ENCODE measurements at regions not wholly inside any gene's neighbourhood (a gene's known extent, or its start where the extent isn't known, plus 50 kb on each side); places are given as distances from the start of the nearest gene placed in this dataset.

GRCh38 chr5:120251898-120252297 is 212.2 kb upstream of the PRR16 start:
- H3K27ac ChIP-seq (ENCODE audit: low read length in 2 of 2): no peak overlapping the region
- TF ChIP-seq EZH2 (IDR thresholded peaks at IDR 0.05; ENCODE audit: borderline replicate concordance, insufficient read depth, low read depth, low read length, poor library complexity, severe bottlenecking): no peak
- TF ChIP-seq CTCF (IDR thresholded peaks at IDR 0.05): no peak
- no peak overlapping the region for H3K27ac Mint-ChIP-seq

GRCh38 chr5:120252839-120253238 is 211.3 kb upstream of the PRR16 start:
- no peaks in the 10 kb centered on the region for H3K9me3 ChIP-seq (ENCODE audit: control extremely low read depth in 1 of 3, control insufficient read depth in 2 of 3, insufficient read depth in 1 of 3, low read length in 2 of 3)
- no peaks in the 10 kb centered on the region for H3K36me3 ChIP-seq (replicated peaks in 1 of 2; ENCODE audit: control extremely low read depth in 1 of 2, control insufficient read depth in 1 of 2, extremely low read depth in 1 of 2, insufficient read depth in 2 of 2, low read length in 1 of 2)
- H3K27ac ChIP-seq (ENCODE audit: low read length in 2 of 2): no peak overlapping the region
- H3K9ac ChIP-seq (ENCODE audit: low read length): no peak overlapping the region
- H4K20me1 ChIP-seq (ENCODE audit: control insufficient read depth, insufficient read depth, low read length, poor library complexity, severe bottlenecking): no peaks in the 10 kb centered on the region
- Mint-ChIP-seq H3K9me3 (ENCODE audit: insufficient read depth) (no peaks in the 10 kb centered on the region), H3K27ac (no peak overlapping the region), H3K4me1 (no peaks in the 10 kb centered on the region), H3K4me3 (no peak overlapping the region), H3K27me3 (no peaks in the 10 kb centered on the region)
- no peaks in the 10 kb centered on the region for H3K27me3 ChIP-seq (replicated peaks in 1 of 4; ENCODE audit: control extremely low read depth in 1 of 4, control insufficient read depth in 3 of 4, insufficient read depth in 4 of 4, low read length in 3 of 4)
- TF ChIP-seq EZH2 (IDR thresholded peaks at IDR 0.05; ENCODE audit: borderline replicate concordance, insufficient read depth, low read depth, low read length, poor library complexity, severe bottlenecking) (no peak), CTCF (IDR thresholded peaks at IDR 0.05) (no peak)
- no peak overlapping the region for H2AFZ ChIP-seq (ENCODE audit: insufficient read depth, low read depth, low read length, poor library complexity, severe bottlenecking)
- H3K79me2 ChIP-seq (ENCODE audit: control insufficient read depth, insufficient read depth, low read length): no peaks in the 10 kb centered on the region
- no peaks in the 10 kb centered on the region for H3K4me1 ChIP-seq (ENCODE audit: control insufficient read depth in 2 of 2, insufficient read depth in 2 of 2, low read length in 2 of 2)
- POLR2A ChIA-PET: no interaction called here
- DNase-seq (no peak), ATAC-seq (ENCODE audit: low read depth) (no peak)
- H3K4me2 ChIP-seq (replicated peaks; ENCODE audit: low read depth, low read length, poor library complexity, severe bottlenecking): no peak overlapping the region
- no CpG with 5 or more reads among the region's 3 CpGs for WGBS (ENCODE audit: insufficient coverage)
- CTCF ChIA-PET: no interaction called here
- H3K4me3 ChIP-seq (ENCODE audit: control extremely low read depth in 1 of 5, extremely low read depth in 1 of 5, insufficient read depth in 1 of 5, low read depth in 2 of 5, low read length in 4 of 5): no peak overlapping the region
- intact Hi-C loops (cut with micrococcal nuclease): no loop called here

More at GRCh38 chr5:120251898-120252297, 212.2 kb upstream of the PRR16 start:
- no peak overlapping the region for H2AFZ ChIP-seq (ENCODE audit: insufficient read depth, low read depth, low read length, poor library complexity, severe bottlenecking)
- no peaks in the 10 kb centered on the region for H3K9me3 ChIP-seq (ENCODE audit: control extremely low read depth in 1 of 3, control insufficient read depth in 2 of 3, insufficient read depth in 1 of 3, low read length in 2 of 3)
- H3K4me3 ChIP-seq (ENCODE audit: control extremely low read depth in 1 of 5, extremely low read depth in 1 of 5, insufficient read depth in 1 of 5, low read depth in 2 of 5, low read length in 4 of 5): no peak overlapping the region
- Mint-ChIP-seq H3K27me3 (no peaks in the 10 kb centered on the region), H3K4me1 (no peaks in the 10 kb centered on the region), H3K4me3 (no peak overlapping the region), H3K9me3 (ENCODE audit: insufficient read depth) (no peaks in the 10 kb centered on the region)
- no peak overlapping the region for H3K9ac ChIP-seq (ENCODE audit: low read length)
- H3K4me1 ChIP-seq (ENCODE audit: control insufficient read depth in 2 of 2, insufficient read depth in 2 of 2, low read length in 2 of 2): no peaks in the 10 kb centered on the region
- H3K4me2 ChIP-seq (replicated peaks; ENCODE audit: low read depth, low read length, poor library complexity, severe bottlenecking): no peak overlapping the region
- no peaks in the 10 kb centered on the region for H3K27me3 ChIP-seq (replicated peaks in 1 of 4; ENCODE audit: control extremely low read depth in 1 of 4, control insufficient read depth in 3 of 4, insufficient read depth in 4 of 4, low read length in 3 of 4)
- ChIA-PET CTCF (no interaction called here), POLR2A (no interaction called here)
- WGBS (ENCODE audit: insufficient coverage): no CpG with 5 or more reads among the region's 3 CpGs
- no peaks in the 10 kb centered on the region for H3K79me2 ChIP-seq (ENCODE audit: control insufficient read depth, insufficient read depth, low read length)
- ATAC-seq (ENCODE audit: low read depth) (no peak), DNase-seq (no peak)
- H3K36me3 ChIP-seq (replicated peaks in 1 of 2; ENCODE audit: control extremely low read depth in 1 of 2, control insufficient read depth in 1 of 2, extremely low read depth in 1 of 2, insufficient read depth in 2 of 2, low read length in 1 of 2): no peaks in the 10 kb centered on the region
- intact Hi-C loops (cut with micrococcal nuclease): no loop called here
- H4K20me1 ChIP-seq (ENCODE audit: control insufficient read depth, insufficient read depth, low read length, poor library complexity, severe bottlenecking): no peaks in the 10 kb centered on the region

Measured in B cell (primary cell).